DMS153 treated with DMSO at 0.1 percent for 48 hours (cell line): ENCODE measurements at regions not wholly inside any gene's neighbourhood (a gene's known extent, or its start where the extent isn't known, plus 50 kb on each side); places are given as distances from the start of the nearest gene placed in this dataset.
"Not testable (repeated sequence)": the region's sequence is repeated elsewhere in the genome, so short reads cannot be mapped to it uniquely, and the experiment has no call there.

ENCODE experiments used
- DNase-seq: peaks from one replicate; lab custom pipeline; 2025; ENCODE audit not compliant: unreplicated experiment; lab: John Stamatoyannopoulos, UW

DNA sequence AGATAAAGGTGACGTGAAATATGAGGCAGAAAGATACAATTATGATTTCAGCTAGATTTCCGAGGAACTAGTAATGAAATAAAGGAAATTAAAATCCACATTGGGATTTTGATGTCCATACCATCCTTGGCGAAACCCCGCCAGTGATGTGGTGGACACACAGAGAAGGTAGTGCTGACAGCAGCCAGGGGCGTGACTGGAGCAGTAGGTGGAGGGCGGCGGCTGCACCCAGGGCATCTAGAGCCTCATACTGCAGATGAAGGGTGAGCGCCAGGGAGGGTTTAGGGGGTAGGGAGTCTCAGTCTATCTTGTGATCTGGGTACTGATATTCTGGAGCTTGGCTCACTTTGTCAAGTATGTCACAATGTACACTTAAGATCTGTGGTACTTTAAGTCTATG, 855.5 kb upstream of the POM121L12 start:
- DNase-seq = no peak

DNA sequence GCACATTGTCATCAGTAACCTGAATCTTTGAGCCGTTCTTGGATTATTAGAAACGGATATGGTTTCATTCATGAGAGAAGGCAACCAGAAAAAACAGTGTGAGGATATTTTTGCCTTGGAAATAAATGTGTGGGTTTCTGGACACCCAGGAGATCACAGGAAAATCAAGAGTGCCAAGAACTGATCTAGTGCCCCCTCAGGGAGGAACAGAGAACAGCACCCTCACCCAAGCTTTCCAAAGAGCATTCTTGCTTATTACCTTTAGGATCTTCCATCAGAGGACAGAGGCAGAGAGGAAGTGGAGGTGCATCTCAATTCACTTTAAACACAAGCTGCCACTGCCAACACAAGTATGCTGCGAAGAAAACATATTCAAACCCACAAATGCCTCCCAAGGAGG, 851.5 kb upstream of the COBL start:
- DNase-seq = no peak

DNA sequence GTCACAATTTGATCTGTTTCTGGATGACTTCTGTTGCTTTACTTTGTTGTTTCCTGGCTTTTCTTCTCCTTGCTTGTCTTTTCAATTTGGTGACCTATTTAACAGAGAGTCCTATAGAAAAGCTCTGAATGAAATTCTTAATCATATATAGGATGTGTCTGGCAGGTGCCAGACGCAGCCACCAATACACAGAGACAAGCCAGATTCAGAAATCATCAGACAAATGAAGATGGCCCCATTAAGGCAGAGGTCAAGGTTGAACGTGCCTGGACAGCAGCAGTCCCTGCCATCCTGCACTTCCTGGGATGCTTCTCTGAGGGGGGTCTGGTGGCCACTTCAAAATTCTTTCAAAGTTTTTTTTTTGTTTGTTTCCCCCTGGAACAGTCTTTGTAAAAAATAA, 846.7 kb upstream of the COBL start:
- DNase-seq = no peak

DNA sequence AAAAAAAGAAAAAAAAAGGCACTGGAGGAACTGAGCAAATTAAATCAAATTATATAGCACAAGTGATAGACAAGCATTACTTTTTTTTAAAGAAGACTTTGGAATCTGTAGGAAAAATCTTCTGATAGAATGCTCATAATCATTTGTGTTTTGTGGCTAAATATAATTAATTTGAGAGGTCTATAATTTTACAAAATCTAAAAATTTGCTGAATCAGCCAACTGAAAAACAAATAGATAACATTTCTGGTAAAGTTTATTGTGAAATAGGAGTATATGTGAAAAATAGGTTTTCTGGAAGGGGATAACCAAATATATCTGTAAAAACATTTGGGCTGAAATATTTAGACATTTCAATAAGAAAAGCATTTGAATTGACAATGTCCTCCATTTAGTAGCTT, 844.9 kb upstream of the COBL start:
- no peak for DNase-seq

DNA sequence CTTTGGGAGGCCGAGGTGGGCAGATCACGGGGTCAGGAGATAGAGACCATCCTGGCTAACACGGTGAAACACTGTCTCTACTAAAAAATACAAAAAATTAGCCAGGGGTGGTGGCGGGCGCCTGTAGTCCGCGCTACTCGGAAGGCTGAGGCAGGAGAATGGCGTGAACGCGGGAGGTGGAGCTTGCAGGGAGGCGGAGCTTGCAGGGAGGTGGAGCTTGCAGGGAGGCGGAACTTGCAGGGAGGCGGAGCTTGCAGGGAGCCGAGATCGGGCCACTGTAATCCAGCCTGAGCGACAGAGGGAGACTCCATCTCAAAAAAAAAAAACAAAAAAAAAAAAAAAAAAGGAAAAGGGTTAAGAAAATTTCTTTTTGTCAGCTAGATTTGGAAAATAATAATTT, 842.8 kb upstream of the COBL start:
- DNase-seq = not testable (repeated sequence)

DNA sequence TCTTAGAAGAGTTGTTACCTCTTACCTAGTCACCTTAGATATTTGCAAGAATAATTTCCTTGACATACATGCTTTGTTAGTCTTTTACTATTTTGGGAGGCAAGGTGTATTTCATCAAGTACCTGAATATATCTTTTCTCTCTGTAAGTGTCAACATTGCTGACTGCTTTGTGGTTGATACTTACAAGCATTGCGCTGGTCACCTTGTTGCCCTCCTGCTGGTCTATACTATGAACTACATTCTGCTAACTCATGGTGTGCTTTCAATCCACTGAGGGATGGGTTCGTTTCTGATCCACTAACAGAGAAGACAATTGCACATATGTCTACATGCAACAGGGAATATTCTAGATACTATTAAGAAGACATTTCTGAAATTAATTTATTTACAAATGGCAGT, 837.8 kb upstream of the COBL start:
- DNase-seq = no peak

DNA sequence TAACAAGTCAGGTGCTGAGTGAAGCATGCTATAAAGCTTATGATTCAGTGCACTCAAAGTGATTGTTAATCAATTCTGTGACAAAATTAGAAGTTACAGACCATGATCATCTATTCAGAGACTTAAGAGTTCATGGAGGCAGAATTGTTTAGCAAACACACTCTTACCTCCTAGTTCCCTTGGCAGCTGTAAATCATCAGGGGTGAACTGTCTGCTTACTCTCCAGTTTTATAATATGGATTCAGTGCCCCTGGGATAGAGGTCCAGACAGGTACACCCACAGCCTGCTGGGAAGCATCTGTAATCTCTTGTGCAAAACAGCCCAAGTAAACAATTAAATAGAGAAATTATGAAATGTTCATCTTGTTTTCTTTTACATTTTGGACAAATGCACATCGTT, 835.0 kb upstream of the COBL start:
- peak; percentile 3 for DNase-seq

DNA sequence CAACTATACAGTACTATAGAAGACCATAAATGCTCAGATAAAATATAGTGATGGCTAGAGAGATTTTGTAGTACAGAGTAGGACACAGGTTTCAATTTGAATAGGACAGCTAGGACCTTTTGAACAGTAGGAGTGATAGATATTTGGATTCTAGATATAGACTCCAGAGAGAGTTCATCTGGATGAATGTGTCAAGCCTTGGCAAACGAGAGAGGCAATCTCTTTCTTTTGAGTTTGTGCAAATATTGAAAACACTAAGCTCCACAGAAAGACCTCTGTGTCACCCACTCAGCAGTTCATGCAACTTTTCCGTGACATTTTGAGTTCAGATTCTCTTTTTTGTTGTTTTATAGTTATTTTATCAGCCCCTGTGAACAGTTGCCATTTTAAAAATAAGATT, 834.3 kb upstream of the COBL start:
- DNase-seq = no peak

DNA sequence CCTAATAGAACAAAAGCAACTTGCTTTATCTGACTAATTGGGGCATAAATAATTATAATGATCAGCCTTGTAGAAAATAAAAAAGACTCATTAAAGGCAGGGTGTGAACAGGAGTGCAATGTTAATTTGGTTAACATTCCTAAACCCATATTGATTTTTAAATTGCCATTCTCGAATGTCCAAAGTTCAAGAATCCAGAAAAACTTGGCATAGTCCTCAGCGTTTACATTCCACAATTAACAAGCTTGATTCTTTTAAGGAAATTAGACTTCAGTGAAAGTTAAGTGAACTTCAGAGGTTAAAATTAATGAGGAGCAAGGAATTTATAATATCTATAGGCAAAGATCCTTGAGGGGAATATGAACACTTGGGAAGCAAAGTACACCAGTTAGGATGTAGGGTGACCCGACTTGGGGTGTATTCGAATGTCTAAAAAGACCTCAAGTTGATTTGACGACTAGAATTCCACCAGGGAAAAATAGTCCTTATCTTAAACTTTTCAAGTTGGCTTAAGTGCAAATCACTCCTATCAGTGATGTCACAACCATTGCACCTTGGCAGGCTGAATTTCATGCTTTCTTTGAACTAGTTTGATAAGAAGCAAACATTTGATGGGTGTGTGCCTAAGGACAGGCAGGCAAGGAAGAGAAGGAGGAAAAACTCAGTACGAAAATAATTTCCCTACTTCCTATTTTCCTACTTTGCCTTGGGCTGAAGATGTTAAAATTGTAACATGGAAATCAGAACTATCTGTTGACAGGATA, 830.4 kb upstream of the COBL start:
- no peak for DNase-seq

DNA sequence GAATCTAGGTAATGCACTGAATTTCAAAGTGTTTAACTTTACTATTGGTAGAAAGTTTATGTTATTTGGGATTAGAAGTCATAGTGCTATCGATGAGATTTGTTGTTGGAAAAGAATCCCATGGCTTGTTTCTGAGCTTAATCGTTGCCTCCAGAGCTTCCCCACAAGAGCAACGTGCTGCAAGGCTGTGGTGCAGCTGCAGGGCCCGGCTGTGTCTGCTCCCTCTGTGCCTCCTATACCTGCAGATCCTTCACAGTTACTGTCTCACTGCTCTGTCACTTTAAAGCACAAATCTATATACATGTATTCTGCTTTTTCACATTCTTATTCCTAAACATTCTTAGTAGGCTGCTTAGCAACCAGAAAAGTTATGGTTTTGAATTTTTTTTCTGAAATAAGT, 826.6 kb upstream of the COBL start:
- no peak for DNase-seq

DNA sequence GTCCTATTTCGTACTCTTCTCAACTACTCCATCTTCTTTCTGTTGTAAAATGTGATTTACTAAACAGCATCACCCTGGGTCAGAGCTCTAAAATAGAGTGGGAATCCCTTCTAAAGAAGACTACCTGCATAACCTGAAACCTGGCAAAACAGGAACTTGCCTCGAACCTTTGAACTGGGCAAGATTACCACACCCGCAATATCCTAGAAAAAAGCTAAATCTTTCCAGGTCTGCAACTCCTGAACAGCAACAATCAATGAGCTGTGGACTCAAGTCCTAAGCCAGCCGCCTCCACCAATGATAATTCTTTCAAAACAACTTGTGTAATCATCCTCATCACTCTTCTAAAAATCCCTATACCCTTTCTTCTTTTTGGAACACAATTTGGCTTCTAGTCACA, 824.2 kb upstream of the COBL start:
- DNase-seq = no peak

DNA sequence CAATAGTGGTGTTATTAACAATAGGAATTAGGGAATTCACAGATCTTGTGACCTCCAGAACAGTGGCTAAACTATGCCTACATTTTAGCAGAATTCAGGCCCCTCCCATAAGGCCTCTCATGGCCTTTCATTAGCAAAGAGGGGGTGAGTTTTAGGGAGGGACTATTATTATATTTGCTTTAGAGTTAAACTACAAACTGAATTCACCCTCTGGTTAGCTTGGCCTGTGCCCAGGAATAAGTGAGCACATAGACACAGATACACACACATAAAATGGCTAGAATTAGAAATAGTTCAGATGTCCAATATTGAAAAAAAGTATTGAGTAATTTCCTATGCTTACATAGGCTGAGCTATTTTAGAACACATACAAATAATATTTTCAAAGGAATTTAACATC, 818.8 kb upstream of the COBL start:
- DNase-seq = no peak

DNA sequence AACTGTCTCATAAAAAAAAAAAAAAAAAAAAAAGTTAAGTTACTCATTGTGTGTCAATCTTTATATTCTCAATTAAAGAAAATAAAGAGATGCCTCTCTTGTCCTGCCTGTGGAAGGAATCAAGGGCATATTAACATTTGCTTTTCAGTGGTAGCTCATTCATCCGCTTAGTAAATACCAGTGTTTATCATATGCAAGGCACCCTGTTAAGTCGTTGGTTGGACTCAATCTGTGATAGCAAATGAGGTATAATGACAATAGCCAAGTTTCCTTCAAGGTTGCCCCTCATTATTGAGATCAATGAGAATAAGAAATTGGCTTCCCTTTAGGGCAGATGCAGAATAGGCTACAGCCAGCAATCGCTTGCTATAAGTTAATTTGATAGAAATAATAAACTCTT, 812.7 kb upstream of the COBL start:
- DNase-seq = no peak

DNA sequence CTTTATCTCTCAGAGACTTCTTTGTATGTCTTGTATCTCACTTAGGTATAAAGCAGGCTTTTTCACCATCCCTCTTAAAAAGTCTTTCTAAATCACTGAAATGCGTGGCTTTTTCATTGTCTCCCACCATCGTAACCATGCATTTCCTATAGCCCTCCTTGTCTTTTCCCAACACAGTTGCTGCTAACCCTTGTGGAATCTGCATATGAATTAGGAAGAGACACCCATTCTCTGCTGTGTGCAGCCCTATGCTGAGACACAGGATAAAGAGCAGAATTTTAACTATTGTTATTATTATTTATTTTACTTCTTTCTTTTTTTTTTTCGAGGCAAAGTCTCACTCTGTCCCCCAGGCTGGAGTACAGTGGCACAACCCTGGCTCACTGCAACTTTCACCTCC, 804.3 kb upstream of the COBL start:
- DNase-seq = no peak

DNA sequence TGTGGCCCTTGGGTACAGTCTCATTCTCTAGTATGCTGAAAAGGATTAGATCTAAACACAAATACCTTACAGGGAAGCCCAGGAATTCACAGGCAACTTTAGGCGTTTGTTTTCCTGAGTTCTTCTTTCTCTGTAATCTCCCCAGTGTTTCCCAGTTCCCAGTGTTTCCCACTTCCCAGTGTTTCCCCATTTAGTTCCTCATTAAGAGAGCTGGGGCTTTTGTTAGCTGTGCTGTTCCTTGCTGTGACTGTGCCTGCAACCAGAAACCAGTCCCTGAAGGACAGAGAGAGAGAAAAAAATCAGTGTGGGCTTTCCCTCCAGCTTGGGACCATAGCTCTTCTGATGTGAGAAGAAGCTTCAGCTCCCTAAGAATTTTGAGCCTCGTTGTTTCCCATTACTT, 802.9 kb upstream of the COBL start:
- no peak for DNase-seq

DNA sequence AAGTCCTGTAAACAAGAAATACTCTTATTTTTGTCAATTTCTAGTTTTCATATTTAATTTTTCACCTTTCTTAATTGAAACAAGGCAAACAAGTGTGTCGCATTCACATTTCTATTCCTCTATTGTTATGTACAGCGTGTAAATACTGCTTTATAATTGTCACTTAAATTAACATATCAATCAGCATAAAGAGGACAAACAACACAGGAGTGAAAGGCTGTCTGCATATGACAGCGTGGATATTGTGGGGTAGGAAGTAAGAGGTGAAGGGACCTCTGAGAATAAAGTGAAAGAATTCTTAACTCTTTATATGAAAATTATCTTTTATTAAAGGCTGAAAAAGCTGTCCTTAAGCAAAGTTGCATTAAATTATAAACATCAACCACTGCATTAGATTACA, 797.9 kb upstream of the COBL start:
- DNase-seq = no peak

DNA sequence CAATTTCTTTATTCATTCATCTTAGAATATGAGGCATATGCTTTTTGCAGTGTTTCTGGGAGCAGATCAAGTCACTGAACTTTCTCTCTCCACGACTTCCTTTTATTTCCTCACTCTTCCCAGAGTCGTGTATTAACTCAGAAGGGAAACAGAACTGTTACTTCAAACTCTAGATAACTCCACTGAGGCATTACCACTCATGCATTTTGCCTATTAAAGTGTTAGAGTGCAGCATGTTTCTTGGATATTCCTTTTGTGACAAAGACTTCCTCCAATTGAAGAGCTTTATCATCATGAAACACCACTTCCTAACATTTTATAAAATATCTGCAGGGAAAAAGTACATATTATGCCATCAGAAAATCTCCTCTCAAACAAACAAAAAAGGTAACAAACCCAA, 797.4 kb upstream of the COBL start:
- no peak for DNase-seq

DNA sequence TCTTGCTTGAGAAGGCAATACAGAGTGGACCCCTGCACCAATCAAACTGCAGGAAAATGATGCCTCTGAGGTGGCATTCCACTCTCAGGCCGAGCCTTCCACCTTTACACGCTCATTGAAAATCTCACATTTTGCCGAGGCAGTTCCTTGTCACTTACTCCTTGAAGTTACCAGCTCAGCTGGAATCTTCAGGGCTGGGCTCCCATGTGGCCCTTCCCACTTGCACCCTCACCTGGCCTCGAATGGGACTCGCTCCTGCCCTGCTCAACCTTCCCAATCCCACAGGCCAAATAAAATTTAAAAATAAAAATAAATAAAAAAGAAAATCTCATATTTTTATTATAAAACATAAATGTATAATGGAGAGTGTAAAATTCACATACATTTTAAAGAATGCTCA, 790.7 kb upstream of the COBL start:
- DNase-seq = no peak

DNA sequence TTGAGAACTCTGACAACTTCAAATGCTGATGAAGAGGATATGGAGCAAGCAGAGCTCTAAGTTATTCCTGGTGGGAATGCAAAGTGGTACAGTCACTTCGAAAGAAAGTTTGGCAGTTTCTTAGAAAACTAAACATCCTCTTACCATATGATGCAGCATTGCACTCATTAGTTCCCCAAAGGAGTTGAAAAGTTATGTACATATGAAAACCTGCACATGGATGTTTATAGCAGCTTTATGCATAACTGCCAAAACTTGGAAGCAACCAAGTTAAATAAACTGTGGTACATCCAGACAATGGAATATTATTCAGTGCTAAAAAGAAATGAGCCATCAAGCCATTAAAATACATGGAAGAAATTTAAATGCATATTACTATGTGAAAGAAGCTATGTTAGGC, 779.3 kb upstream of the COBL start:
- DNase-seq = no peak

DNA sequence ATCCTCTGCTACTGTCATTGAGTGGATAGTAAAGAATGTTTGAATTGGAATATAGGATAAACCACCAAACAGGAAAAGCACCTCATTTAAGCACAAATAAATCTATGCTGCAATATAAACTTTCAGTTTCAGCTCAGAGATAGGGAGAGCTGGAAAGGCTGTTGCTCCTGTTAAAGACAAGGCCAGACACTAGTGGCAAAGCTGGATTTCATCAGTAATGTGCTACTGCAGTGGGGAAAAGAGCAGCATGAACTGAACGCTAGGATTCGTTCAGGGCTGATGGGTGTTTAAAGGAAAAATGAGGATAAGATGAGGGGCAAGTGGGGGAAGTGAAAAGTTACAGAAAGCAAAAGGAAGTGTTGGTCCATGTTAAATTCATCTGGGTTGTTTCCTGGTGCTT, 775.4 kb upstream of the COBL start:
- no peak for DNase-seq

DNA sequence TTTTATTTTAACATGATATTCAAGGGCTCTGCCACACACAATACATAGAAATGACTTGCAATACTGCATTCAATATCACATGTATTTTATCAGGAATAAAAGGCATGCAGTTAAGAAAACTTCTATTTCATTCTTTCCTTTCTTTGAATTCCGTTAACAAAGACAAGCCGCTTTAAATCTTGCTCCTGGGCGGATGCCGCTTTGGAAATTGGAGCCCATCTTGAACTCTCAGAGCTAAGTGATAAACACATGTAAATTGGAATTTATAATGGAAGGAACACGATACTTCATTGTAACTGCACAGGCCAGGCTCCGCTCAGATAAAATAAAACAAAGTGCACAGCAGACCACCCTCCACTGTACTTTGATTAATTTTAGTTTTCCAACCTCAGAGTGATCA, 774.5 kb upstream of the COBL start:
- no peak for DNase-seq

DNA sequence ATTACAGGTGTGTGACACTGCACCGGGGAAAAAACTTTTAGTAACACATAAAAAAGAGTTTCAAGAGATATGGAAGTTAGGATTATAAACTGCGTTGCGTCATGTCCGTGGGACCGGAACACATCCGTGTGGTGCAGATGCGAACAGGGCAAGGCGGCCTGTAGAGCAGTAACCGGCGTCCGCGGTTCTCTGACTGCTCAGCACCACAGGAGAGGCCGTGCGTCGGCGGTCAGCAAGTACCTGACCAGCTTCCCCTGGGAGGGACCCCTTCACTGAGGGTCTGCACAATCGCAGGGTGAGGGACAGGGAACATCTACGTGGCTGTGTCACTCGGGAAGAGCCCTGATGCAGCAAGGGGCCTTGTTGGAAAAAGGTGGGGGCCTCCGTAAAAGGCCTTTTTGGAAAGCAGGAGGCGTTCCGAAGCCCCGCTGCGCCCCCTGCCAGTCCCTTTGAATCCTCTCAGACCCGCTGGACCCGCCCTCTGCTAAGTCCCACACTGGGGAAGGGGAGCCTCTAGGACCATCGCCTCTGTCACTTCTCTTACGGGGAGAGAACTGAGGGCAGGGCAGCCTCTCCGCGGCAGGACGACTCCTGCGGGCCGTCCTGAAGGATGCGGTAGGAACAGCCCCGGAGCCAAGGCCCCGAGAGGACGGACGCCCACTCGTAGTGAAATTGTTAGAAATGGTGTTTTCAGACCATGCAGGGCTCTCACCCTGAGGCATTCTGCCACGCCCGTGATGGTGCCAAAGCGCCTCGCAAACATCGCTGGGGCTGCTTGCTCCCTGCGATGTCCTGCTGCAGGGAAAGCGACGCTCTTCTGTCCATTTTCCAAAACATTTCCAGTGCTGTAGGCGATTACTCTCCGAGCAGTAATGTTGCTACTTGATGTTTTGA, 771.6 kb upstream of the COBL start:
- DNase-seq = no peak

DNA sequence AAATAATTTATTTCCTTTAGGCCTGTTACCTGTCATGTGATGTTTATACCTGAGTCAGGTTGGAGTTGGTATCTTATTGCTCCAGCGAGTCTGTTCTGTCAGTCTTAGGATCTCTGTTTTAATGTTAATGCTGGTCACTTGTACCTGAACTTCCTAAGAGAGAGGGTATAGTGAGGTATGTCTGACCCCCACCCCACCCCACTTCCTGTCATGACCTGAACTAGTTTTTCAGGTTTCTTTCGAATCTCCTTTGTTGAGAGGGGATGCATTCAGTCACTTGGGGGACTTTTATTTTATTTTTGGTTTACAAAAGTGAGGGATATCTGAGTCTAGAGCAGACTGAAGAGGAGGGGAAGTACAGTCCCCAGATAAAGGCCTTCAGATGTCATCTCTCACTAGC, 769.0 kb upstream of the COBL start:
- DNase-seq = no peak
